Activated CD4-positive, CD25-positive, alpha-beta regulatory T cell treated with anti-CD3 and anti-CD28 coated beads, Interleukin-2, amount 50 U/mL, for 24 hours (primary cell): ENCODE measurements at regions not wholly inside any gene's neighbourhood (a gene's known extent, or its start where the extent isn't known, plus 50 kb on each side); places are given as distances from the start of the nearest gene placed in this dataset.

Source experiments
- ATAC-seq, 2 donors: fragments of 150-1000 bp; cut with Tn5 transposase; one replicate each; pipeline ENCODE4 v1.10.0; 2021; ENCODE audit warnings: mild to moderate bottlenecking in 1 of 2, moderate library complexity in 1 of 2

- ATAC-seq, result no peak
Measured at GRCh38 chr9:79107911-79108676, 463.7 kb upstream of the TLE4 start.

GRCh38 chr9:79111653-79112052 lies 460.1 kb upstream of the TLE4 start:
- ATAC-seq, result no peak

GRCh38 chr9:79115176-79115575 lies 456.6 kb upstream of the TLE4 start:
- ATAC-seq, result no peak

GRCh38 chr9:79116041-79116440 lies 455.7 kb upstream of the TLE4 start:
- no peak for ATAC-seq

GRCh38 chr9:79116709-79117108 lies 455.1 kb upstream of the TLE4 start:
- ATAC-seq, result no peak

- ATAC-seq, result no peak
Measured at GRCh38 chr9:79120533-79120932, 451.2 kb upstream of the TLE4 start.

- no peak for ATAC-seq
Measured at GRCh38 chr9:79120941-79121340, 450.8 kb upstream of the TLE4 start.

- no peak for ATAC-seq
Measured at GRCh38 chr9:79123415-79123814, 448.4 kb upstream of the TLE4 start.

GRCh38 chr9:79127661-79128060 lies 444.1 kb upstream of the TLE4 start:
- ATAC-seq, result no peak

- ATAC-seq, result no peak
Measured at GRCh38 chr9:79129865-79130480, 441.8 kb upstream of the TLE4 start.

- no peak for ATAC-seq
Measured at GRCh38 chr9:79131246-79131774, 440.5 kb upstream of the TLE4 start.

- ATAC-seq, result no peak
Measured at GRCh38 chr9:79131824-79132377, 439.9 kb upstream of the TLE4 start.

GRCh38 chr9:79134654-79135053 lies 437.1 kb upstream of the TLE4 start:
- no peak for ATAC-seq

GRCh38 chr9:79135681-79136415 lies 435.9 kb upstream of the TLE4 start:
- ATAC-seq, result no peak

- ATAC-seq, result no peak
Measured at GRCh38 chr9:79140751-79141150, 431.0 kb upstream of the TLE4 start.

GRCh38 chr9:79143211-79143610 lies 428.6 kb upstream of the TLE4 start:
- no peak for ATAC-seq

GRCh38 chr9:79145442-79145841 lies 426.3 kb upstream of the TLE4 start:
- no peak for ATAC-seq

GRCh38 chr9:79149585-79149984 lies 422.2 kb upstream of the TLE4 start:
- no peak for ATAC-seq

- no peak for ATAC-seq
Measured at GRCh38 chr9:79151791-79152190, 420.0 kb upstream of the TLE4 start.

GRCh38 chr9:79152306-79152705 lies 419.5 kb upstream of the TLE4 start:
- ATAC-seq, result no peak

- ATAC-seq, result no peak
Measured at GRCh38 chr9:79154806-79155205, 417.0 kb upstream of the TLE4 start.

- no peak for ATAC-seq
Measured at GRCh38 chr9:79155308-79155707, 416.5 kb upstream of the TLE4 start.

GRCh38 chr9:79163544-79163943 lies 408.2 kb upstream of the TLE4 start:
- no peak for ATAC-seq
